Liver (tissue), 3 donors: ENCODE measurements at regions not wholly inside any gene's neighbourhood (a gene's known extent, or its start where the extent isn't known, plus 50 kb on each side); places are given as distances from the start of the nearest gene placed in this dataset.

Experiments used
- ATF3 ChIP-seq: IDR thresholded peaks from 2 replicates; pipeline ENCODE4 v1.6.1; 2016; ENCODE audit warnings: antibody characterized with exemption
- RAD21 ChIP-seq, 2 donors: IDR thresholded peaks; 2 replicates each; pipeline ENCODE4 v1.6.1; 2016; ENCODE audit warnings: antibody characterized with exemption in 2 of 2, mild to moderate bottlenecking in 2 of 2
- TAF1 ChIP-seq: conservative IDR thresholded peaks from 2 replicates; pipeline ENCODE4 v1.6.1; 2016; ENCODE audit warnings: antibody characterized with exemption, mild to moderate bottlenecking
- TF ChIP-seq, protein P1 (sequence below): fragments of 150-350 bp; IDR thresholded peaks from 2 replicates; pipeline ENCODE4 v1.5.1; 2017; ENCODE audit warnings: improper control_type of control experiment, low read depth, low read length; ENCODE audit not compliant: missing input control
- TF ChIP-seq, protein P2 (sequence below): IDR thresholded peaks from 2 replicates; pipeline ENCODE4 v1.6.1; 2016; ENCODE audit warnings: antibody characterized with exemption
- TF ChIP-seq, protein P3 (sequence below): IDR thresholded peaks from 2 replicates; pipeline ENCODE4 v1.6.1; 2016; ENCODE audit warnings: antibody characterized with exemption
- TF ChIP-seq, protein P4 (sequence below): IDR thresholded peaks from 2 replicates; pipeline ENCODE4 v1.6.1; 2016; ENCODE audit warnings: antibody characterized with exemption, mild to moderate bottlenecking
- donor health status: healthy.
- donor health status: healthy.

DNA sequence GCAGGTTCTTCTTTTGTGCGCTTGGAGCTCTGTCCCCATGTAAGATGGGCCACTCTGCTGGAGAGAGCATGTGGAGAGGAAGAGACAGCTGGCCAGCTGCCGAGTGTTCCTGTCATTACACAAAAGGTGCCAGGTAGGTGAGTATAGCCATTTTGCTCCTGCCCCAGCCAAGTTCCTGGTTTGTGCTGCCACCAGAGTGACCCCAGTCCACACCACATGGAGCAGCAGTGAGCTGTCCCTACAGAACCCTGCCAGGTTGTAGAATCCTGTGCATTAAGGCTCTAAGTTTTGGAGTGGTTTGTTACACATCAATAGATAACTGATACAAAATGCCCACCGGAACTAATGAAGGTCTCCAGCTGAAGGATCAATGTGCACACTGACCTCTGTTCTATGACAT, 84.6 kb upstream of the GHITM start:
- TF ChIP-seq TAF1 (no peak), RAD21 (IDR thresholded peaks at IDR 0.05) (no peak), ATF3 (no peak)
- TF ChIP-seq, protein P1, sequence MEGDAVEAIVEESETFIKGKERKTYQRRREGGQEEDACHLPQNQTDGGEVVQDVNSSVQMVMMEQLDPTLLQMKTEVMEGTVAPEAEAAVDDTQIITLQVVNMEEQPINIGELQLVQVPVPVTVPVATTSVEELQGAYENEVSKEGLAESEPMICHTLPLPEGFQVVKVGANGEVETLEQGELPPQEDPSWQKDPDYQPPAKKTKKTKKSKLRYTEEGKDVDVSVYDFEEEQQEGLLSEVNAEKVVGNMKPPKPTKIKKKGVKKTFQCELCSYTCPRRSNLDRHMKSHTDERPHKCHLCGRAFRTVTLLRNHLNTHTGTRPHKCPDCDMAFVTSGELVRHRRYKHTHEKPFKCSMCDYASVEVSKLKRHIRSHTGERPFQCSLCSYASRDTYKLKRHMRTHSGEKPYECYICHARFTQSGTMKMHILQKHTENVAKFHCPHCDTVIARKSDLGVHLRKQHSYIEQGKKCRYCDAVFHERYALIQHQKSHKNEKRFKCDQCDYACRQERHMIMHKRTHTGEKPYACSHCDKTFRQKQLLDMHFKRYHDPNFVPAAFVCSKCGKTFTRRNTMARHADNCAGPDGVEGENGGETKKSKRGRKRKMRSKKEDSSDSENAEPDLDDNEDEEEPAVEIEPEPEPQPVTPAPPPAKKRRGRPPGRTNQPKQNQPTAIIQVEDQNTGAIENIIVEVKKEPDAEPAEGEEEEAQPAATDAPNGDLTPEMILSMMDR: no peak
- TF ChIP-seq, protein P2, sequence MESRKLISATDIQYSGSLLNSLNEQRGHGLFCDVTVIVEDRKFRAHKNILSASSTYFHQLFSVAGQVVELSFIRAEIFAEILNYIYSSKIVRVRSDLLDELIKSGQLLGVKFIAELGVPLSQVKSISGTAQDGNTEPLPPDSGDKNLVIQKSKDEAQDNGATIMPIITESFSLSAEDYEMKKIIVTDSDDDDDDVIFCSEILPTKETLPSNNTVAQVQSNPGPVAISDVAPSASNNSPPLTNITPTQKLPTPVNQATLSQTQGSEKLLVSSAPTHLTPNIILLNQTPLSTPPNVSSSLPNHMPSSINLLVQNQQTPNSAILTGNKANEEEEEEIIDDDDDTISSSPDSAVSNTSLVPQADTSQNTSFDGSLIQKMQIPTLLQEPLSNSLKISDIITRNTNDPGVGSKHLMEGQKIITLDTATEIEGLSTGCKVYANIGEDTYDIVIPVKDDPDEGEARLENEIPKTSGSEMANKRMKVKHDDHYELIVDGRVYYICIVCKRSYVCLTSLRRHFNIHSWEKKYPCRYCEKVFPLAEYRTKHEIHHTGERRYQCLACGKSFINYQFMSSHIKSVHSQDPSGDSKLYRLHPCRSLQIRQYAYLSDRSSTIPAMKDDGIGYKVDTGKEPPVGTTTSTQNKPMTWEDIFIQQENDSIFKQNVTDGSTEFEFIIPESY: no peak
- TF ChIP-seq, protein P3, sequence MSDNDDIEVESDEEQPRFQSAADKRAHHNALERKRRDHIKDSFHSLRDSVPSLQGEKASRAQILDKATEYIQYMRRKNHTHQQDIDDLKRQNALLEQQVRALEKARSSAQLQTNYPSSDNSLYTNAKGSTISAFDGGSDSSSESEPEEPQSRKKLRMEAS: no peak
- TF ChIP-seq, protein P4, sequence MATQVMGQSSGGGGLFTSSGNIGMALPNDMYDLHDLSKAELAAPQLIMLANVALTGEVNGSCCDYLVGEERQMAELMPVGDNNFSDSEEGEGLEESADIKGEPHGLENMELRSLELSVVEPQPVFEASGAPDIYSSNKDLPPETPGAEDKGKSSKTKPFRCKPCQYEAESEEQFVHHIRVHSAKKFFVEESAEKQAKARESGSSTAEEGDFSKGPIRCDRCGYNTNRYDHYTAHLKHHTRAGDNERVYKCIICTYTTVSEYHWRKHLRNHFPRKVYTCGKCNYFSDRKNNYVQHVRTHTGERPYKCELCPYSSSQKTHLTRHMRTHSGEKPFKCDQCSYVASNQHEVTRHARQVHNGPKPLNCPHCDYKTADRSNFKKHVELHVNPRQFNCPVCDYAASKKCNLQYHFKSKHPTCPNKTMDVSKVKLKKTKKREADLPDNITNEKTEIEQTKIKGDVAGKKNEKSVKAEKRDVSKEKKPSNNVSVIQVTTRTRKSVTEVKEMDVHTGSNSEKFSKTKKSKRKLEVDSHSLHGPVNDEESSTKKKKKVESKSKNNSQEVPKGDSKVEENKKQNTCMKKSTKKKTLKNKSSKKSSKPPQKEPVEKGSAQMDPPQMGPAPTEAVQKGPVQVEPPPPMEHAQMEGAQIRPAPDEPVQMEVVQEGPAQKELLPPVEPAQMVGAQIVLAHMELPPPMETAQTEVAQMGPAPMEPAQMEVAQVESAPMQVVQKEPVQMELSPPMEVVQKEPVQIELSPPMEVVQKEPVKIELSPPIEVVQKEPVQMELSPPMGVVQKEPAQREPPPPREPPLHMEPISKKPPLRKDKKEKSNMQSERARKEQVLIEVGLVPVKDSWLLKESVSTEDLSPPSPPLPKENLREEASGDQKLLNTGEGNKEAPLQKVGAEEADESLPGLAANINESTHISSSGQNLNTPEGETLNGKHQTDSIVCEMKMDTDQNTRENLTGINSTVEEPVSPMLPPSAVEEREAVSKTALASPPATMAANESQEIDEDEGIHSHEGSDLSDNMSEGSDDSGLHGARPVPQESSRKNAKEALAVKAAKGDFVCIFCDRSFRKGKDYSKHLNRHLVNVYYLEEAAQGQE: no peak
